ENCODE measurements at regions not wholly inside any gene's neighbourhood (a gene's known extent, or its start where the extent isn't known, plus 50 kb on each side); places are given as distances from the start of the nearest gene placed in this dataset.

DNA sequence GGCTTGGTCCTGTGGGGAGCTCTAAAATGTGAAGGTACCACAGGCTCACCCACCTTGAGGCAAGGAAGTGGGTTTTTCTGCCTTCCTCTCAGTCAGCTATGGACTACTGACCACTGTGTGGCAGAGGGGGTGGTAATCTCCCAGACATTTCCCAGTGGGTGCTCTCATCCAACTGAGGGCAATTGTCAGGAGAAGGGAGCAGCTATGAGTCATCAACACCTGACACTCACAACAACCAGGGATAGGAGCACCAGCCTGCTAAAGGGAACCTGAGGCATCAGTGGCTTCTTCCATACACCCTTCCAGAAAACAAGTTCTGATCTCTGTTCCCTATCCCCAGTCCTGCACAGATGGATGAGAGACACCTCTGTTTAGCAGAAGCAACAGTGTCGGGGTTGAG is 468.8 kb downstream of the BCOR start:
- TF ChIP-seq, protein P1, sequence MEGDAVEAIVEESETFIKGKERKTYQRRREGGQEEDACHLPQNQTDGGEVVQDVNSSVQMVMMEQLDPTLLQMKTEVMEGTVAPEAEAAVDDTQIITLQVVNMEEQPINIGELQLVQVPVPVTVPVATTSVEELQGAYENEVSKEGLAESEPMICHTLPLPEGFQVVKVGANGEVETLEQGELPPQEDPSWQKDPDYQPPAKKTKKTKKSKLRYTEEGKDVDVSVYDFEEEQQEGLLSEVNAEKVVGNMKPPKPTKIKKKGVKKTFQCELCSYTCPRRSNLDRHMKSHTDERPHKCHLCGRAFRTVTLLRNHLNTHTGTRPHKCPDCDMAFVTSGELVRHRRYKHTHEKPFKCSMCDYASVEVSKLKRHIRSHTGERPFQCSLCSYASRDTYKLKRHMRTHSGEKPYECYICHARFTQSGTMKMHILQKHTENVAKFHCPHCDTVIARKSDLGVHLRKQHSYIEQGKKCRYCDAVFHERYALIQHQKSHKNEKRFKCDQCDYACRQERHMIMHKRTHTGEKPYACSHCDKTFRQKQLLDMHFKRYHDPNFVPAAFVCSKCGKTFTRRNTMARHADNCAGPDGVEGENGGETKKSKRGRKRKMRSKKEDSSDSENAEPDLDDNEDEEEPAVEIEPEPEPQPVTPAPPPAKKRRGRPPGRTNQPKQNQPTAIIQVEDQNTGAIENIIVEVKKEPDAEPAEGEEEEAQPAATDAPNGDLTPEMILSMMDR (IDR thresholded peaks at IDR 0.05), result no peak
- H3K27me3 Mint-ChIP-seq (ENCODE audit: low read depth, poor library complexity), result peaks cover 11% of the 10 kb centered on the region
- no peaks in the 10 kb centered on the region for H3K4me1 Mint-ChIP-seq
- no peak for DNase-seq
- peaks cover 33% of the 10 kb centered on the region for H3K9me3 Mint-ChIP-seq
- H3K4me3 Mint-ChIP-seq, result no peak overlapping the region
- no peaks in the 10 kb centered on the region for H3K36me3 Mint-ChIP-seq (ENCODE audit: low read depth)
- no peak overlapping the region for H3K27ac Mint-ChIP-seq

DNA sequence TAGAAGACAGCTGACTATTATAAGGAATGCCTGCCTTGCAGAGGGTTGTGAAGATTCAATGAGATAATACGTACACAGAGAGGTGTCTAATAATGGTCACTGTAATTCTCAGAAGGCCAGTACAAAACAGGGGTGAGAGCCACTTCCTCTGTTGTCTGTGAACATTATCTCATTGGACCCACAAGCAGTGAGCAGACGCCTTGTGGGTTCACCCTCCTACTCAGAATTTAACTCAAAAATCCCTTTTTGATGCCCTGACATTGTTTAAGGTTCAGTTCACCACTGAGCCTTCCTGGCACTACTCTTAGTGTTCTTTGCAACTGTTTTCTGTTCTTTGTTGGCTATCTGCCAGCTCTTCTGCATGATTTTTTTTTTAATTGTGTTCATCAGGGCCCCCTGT is 467.4 kb downstream of the BCOR start:
- Mint-ChIP-seq H3K27me3 (ENCODE audit: low read depth, poor library complexity) (peaks cover 6% of the 10 kb centered on the region), H3K9me3 (peaks cover 31% of the 10 kb centered on the region), H3K27ac (no peak overlapping the region), H3K4me1 (no peaks in the 10 kb centered on the region), H3K36me3 (ENCODE audit: low read depth) (no peaks in the 10 kb centered on the region), H3K4me3 (no peak overlapping the region)
- TF ChIP-seq, protein P1 (IDR thresholded peaks at IDR 0.05), result no peak
- DNase-seq, result no peak

DNA sequence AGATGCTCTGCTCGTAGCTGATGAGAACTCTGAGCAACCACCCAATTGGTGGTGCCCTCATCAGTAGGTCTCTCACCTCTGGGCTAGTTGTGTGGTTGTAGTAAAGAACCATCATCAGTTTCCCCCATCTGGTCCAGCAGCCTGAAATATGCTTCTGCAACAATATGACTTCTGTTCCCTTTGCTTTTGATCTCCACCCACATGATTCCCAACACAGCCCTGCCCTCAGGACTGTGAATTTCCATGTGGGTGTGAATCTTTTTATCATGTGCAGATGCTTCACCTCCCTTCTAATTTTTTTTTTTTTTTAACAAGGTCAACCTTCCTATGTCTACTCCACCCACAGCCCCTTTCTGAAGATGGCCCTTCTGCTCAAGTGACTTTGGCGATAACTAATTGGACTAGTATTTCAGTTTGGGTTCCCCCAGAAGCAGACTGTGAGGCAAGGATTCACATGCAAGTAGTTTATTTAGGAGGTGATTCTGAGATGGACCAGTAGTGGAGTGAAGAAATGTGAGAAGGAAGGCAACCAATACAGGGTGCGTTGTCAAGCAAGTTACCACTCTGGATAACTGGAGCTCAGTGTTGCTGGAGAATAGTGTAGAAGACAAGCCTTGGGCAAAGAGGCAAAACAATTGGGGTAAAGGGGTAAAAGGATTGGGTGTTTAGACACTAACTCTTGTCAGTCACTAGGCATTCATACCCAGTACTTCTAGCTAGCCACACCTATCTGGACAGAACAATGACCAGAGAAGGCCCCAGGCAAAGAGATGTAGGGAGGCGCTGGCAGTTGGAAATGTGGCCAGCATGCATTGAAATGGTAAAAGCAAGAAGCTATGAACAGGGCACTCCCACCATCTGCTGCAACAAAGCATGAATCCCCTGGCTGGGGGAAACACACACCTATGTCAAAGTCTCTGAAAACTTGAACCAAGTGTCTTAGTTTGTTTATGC is 466.2 kb downstream of the BCOR start:
- Mint-ChIP-seq H3K27me3 (ENCODE audit: low read depth, poor library complexity) (peaks cover 6% of the 10 kb centered on the region), H3K36me3 (ENCODE audit: low read depth) (no peaks in the 10 kb centered on the region), H3K27ac (no peak overlapping the region), H3K9me3 (peaks cover 25% of the 10 kb centered on the region), H3K4me3 (no peak overlapping the region), H3K4me1 (no peaks in the 10 kb centered on the region)
- TF ChIP-seq, protein P1 (IDR thresholded peaks at IDR 0.05), result no peak
- DNase-seq, result no peak

DNA sequence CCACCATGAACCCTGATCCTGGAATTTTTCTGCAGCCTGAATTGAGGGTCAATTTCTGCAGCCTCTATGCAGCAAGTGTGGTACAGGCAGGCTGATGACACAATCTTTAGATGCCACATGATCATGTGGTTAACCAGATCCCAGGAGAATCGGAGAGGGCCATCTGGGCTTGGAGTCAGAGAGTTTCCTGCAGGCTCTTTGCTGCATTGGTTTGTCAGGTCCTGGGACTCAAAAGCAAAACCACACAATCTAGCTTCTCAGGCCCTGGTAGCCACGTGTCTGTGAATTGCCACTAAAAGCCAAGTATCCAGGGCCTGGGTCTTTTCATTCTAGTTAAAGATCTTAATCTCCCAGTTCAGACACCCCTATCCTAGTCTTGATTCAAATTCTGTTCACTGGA is 464.5 kb downstream of the BCOR start:
- TF ChIP-seq, protein P1 (IDR thresholded peaks at IDR 0.05), result no peak
- H3K4me1 Mint-ChIP-seq, result no peaks in the 10 kb centered on the region
- DNase-seq, result no peak

DNA sequence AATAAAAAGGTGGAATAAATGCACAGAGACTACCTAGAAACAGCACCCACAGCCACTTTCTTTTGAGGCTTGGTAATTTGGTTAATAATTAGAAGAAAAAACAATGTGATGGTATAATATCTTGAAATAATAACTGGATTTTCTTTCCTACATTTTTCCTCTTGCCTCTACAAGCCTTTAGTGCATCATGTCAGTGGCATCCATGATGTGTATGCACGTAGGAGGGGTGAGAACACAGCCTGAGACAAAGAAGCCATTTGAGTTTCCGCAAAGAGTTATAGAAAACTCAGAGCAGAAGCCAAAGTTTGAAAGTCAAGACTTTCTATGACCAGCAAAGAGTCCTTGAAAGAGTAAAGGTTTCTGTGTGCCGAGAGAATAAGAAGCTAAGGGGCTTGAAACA is 461.3 kb downstream of the BCOR start:
- H3K27ac Mint-ChIP-seq, result no peak overlapping the region
- TF ChIP-seq, protein P1 (IDR thresholded peaks at IDR 0.05), result no peak
- H3K27me3 Mint-ChIP-seq (ENCODE audit: low read depth, poor library complexity), result peaks cover 7% of the 10 kb centered on the region
- peaks cover 20% of the 10 kb centered on the region for H3K9me3 Mint-ChIP-seq
- no peak overlapping the region for H3K4me3 Mint-ChIP-seq
- DNase-seq, result no peak
- H3K4me1 Mint-ChIP-seq, result peaks cover 9% of the 10 kb centered on the region
- no peaks in the 10 kb centered on the region for H3K36me3 Mint-ChIP-seq (ENCODE audit: low read depth)

More for the DNA sequence above, 464.5 kb downstream of the BCOR start:
- Mint-ChIP-seq H3K27ac (no peak overlapping the region), H3K4me3 (no peak overlapping the region), H3K9me3 (peaks cover 15% of the 10 kb centered on the region), H3K27me3 (ENCODE audit: low read depth, poor library complexity) (peaks cover 7% of the 10 kb centered on the region), H3K36me3 (ENCODE audit: low read depth) (no peaks in the 10 kb centered on the region)

DNA sequence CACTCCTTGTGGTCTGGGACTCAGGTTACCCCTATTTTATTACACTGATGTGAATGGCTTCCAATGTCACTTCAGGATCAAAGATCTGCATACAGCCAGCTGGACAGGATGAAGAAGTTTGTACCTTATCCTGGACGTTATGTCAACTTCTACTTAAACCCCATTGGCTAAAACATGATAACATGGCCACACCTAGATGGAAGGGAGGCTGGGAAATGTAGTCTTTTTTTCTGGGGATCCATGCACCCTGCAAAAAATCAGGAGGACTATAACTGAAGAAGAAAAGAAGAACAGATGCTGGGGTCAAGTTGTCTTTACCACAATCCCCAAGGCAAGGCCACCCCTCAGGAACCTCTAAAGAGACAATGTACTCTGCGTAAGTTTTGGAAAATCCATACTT is 459.2 kb downstream of the BCOR start:
- H3K27ac Mint-ChIP-seq, result no peak overlapping the region
- no peak overlapping the region for H3K4me3 Mint-ChIP-seq
- peaks cover 29% of the 10 kb centered on the region for H3K4me1 Mint-ChIP-seq
- H3K36me3 Mint-ChIP-seq (ENCODE audit: low read depth), result no peaks in the 10 kb centered on the region
- TF ChIP-seq, protein P1 (IDR thresholded peaks at IDR 0.05), result no peak
- H3K27me3 Mint-ChIP-seq (ENCODE audit: low read depth, poor library complexity), result peaks cover 9% of the 10 kb centered on the region
- H3K9me3 Mint-ChIP-seq, result peaks cover 23% of the 10 kb centered on the region
- DNase-seq, result no peak

Measured in nephron progenitor cell (in vitro differentiated cells).